Anterior cingulate cortex (tissue), 58 donors: ENCODE measurements at regions not wholly inside any gene's neighbourhood (a gene's known extent, or its start where the extent isn't known, plus 50 kb on each side); places are given as distances from the start of the nearest gene placed in this dataset.

Experiments
- DNase-seq, 58 donors: peaks; one replicate each; lab custom pipeline; 2025; lab: John Stamatoyannopoulos, UW

DNA sequence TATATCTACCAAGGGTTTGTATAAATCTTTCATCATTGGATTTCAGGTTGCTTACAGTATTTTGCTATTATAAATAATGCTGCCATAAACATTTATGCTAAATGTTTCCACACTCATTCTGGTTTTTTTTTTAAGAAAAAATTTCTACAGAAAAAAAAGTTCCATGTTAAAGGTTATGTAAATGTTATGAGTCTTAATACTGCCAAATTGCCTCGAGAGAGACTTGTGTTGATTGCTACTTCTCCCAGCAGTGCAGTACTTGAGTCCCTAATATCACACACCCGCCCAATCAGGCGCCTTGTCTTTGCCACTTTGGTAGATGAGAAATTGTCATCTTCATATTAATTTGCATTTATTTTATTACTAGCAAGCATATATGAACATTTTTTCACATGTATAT lies 96.7 kb upstream of the TMEM26 start:
- DNase-seq: no peak

DNA sequence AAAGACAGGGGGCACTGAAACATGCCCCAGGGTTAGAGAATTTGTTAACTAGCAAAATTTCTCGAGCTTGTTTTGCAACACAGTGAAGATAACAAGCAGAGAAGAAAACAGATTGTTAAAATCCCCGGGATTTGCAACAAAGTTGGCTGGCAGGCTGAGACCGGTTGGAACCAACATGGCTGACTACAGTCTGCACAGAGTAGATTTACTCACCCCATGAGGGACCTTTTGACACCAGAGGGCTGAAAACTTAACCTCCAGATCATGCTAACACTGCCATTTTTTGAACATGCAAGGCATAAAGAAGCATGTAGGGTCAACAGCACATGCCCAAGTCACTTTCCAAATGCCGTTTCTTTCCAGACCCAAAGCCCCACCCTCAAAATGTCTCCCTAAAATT lies 95.2 kb upstream of the TMEM26 start:
- DNase-seq: no peak

GRCh38 chr10:61547297-61547696 lies 94.1 kb upstream of the TMEM26 start:
- DNase-seq: no peak

- no peak for DNase-seq
Measured at GRCh38 chr10:61545170-61545569, 92.0 kb upstream of the TMEM26 start.

DNA sequence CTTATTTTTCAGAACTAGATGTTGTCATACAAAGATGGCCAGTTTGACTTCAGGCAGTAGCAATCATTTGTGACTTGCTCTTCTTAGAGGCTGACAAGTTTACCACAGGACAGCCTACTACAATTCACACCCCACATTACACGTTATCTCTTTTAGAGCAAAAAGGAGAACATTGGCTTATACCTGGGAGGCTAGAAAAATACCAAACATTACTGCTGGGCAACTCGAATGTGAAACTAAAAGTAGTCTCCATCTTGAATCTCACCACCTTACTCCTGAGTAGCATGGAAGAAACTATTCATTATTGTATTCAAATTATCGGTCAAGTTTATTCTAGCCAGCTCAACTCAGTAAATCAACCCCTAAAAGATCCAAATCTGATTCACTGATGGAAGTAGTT lies 90.7 kb upstream of the TMEM26 start:
- no peak for DNase-seq

DNA sequence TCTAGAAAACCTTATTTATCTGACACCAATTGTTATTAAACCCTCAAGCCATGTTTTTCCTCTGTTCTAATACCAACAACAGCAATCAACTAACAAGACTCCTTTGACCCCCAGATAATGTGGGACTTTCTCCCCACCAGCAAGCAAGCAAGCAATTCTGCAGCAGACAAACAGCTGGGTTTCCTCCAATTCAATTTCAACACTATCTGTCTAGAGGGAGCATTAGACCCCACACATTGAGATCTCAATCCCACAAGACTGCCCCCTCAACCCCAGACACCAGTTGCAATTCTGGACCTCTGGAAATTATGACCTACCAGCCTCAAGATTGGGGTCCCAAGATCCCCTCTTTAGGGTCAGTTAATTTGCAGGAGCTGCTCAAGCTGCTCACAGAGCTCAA lies 89.4 kb upstream of the TMEM26 start:
- DNase-seq: no peak

DNA sequence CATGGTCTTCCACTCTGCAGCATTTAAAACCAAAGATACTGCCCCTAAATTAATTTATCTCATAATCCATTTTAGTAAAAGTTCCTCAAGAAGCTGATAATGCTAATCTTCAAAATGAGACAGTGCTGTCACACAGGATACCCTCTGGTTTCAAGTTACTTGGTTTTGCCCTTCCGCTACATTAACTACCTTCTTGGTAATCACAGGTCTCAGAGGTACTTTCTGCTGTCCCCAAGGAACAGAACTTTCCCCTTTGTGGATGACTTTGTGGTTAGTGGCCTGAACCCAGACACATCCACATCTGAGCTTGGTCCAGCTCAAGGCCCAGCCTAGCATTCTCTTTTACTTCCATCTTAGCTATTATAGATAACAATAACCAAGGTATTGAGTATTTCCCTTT lies 88.8 kb upstream of the TMEM26 start:
- no peak for DNase-seq

DNA sequence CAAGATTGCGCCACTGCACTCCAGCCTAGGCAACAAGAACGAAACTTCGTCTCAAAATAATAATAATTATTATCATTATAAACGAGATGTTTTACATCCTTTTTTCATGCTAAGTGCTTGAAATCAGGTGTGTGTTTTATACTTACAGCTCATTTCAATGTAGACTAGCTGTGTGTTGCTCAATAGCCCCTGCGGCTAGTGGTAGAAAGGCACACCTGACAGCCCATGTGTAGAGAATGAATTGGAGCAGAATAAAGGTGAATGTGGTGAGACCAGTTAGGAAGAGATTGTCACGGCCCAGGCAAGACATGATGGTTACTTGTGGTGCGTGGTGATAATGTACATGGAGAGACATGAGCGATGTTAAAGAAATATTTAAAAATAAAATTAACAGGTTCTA lies 86.7 kb upstream of the TMEM26 start:
- no peak for DNase-seq

- DNase-seq: no peak
Measured at GRCh38 chr10:61529208-61529607, 76.0 kb upstream of the TMEM26 start.

DNA sequence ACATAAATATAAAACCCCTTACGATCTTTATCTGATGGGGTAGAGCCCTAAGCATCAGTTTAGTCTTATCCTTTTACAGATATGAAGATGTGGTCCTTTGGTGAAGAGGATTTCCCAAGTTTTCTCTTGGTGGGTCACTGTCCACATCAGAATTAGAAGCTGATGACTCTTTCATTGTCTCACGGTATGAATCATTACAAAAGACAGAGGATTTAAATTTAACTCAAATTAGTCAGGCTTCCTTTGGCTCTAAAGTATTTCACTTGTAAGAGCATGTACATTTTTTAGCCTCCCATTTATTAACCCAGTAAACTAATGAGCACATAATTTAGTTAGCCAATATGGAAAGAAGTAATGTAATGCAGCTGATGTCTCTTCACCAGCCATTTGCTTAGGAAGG lies 49.9 kb upstream of the TMEM26 start:
- DNase-seq: no peak
